ENCODE measurements at regions not wholly inside any gene's neighbourhood (a gene's known extent, or its start where the extent isn't known, plus 50 kb on each side); places are given as distances from the start of the nearest gene placed in this dataset.

- TF ChIP-seq REST (IDR thresholded peaks at IDR 0.05), result no peak
- TF ChIP-seq JUND (IDR thresholded peaks at IDR 0.05), result no peak
Observed at GRCh38 chr2:114185501-114185900, 256.9 kb upstream of the DPP10 start (continued).

DNA sequence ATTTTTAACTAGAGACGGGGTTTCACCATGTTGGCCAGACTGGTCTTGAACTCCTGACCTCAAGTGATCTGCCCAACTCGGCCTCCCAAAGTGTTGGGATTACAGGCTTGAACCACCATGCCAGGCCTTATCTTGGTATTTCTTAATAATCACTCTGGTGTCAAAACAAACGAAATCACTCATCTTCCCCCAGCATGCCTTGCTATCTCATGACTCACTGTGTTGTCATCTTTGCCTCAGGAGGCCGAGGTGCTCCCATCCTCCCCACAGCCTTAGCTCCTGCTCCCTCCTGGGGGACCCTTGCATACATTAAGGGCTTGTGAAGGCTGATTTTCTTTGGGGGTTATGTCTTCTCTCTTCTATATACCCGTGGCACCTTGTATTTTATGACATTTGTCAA lies 250.1 kb upstream of the DPP10 start:
- Histone ChIP-seq H3K4me3 (ENCODE audit: low read depth in 1 of 3, low read length in 3 of 3) (no peak overlapping the region), H3K36me3 (ENCODE audit: control insufficient read depth in 4 of 4, insufficient read depth in 3 of 4, low read depth in 1 of 4, low read length in 3 of 4) (no peaks in the 10 kb centered on the region), H3K27ac (ENCODE audit: low read depth in 1 of 2, low read length in 2 of 2) (no peak overlapping the region), H3K9ac (ENCODE audit: low read depth in 1 of 2, low read length in 2 of 2) (no peak overlapping the region), H3K9me3 (ENCODE audit: control insufficient read depth in 4 of 4, low read length in 3 of 4) (no peaks in the 10 kb centered on the region), H3K4me1 (ENCODE audit: control insufficient read depth in 4 of 4, insufficient read depth in 4 of 4, low read length in 3 of 4) (no peaks in the 10 kb centered on the region), H3K27me3 (ENCODE audit: control insufficient read depth in 4 of 4, insufficient read depth in 4 of 4, low read length in 3 of 4) (no peaks in the 10 kb centered on the region)
- TF ChIP-seq REST (IDR thresholded peaks at IDR 0.05), result no peak
- TF ChIP-seq RXRA (IDR thresholded peaks at IDR 0.05), result no peak
- no peak for TF ChIP-seq EGR1 (IDR thresholded peaks at IDR 0.05; ENCODE audit: low read depth in 2 of 2)
- TF ChIP-seq JUND (IDR thresholded peaks at IDR 0.05), result no peak
- no peak for TF ChIP-seq RAD21 (IDR thresholded peaks at IDR 0.05)
- no peak for TF ChIP-seq YY1 (IDR thresholded peaks at IDR 0.05)
- TF ChIP-seq ZBTB33 (IDR thresholded peaks at IDR 0.05), result no peak
- TF ChIP-seq FOXA1 (IDR thresholded peaks at IDR 0.05), result no peak
- no peak for TF ChIP-seq SP1 (IDR thresholded peaks at IDR 0.05)
- no peak for TF ChIP-seq FOXA2 (IDR thresholded peaks at IDR 0.05)
- TF ChIP-seq HNF4G (IDR thresholded peaks at IDR 0.05), result no peak
- no peak for TF ChIP-seq MAX (IDR thresholded peaks at IDR 0.05)
- TF ChIP-seq NR2F2 (IDR thresholded peaks at IDR 0.05), result no peak
- TF ChIP-seq ATF3 (IDR thresholded peaks at IDR 0.05), result no peak
- TF ChIP-seq, protein P1, sequence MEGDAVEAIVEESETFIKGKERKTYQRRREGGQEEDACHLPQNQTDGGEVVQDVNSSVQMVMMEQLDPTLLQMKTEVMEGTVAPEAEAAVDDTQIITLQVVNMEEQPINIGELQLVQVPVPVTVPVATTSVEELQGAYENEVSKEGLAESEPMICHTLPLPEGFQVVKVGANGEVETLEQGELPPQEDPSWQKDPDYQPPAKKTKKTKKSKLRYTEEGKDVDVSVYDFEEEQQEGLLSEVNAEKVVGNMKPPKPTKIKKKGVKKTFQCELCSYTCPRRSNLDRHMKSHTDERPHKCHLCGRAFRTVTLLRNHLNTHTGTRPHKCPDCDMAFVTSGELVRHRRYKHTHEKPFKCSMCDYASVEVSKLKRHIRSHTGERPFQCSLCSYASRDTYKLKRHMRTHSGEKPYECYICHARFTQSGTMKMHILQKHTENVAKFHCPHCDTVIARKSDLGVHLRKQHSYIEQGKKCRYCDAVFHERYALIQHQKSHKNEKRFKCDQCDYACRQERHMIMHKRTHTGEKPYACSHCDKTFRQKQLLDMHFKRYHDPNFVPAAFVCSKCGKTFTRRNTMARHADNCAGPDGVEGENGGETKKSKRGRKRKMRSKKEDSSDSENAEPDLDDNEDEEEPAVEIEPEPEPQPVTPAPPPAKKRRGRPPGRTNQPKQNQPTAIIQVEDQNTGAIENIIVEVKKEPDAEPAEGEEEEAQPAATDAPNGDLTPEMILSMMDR (IDR thresholded peaks at IDR 0.05; ENCODE audit: low read depth, low read length, missing input control), result no peak
- DNase-seq (ENCODE audit: low spot score), result no peak
- WGBS, result 62% methylated on average over 5 of the region's 5 CpGs

Data from liver (tissue), 8 donors.